K562 (cell line): ENCODE measurements at regions not wholly inside any gene's neighbourhood (a gene's known extent, or its start where the extent isn't known, plus 50 kb on each side); places are given as distances from the start of the nearest gene placed in this dataset.

Source experiments
- CBFB ChIP-seq: sonication (generic); formaldehyde crosslinking; IDR thresholded peaks from 2 replicates; pipeline ENCODE4 v1.4.0; 2020; ENCODE audit warnings: mild to moderate bottlenecking, missing genetic modification reagents
- TF ChIP-seq, protein P1 (sequence below): fragments of 450-650 bp; IDR thresholded peaks from 2 replicates; pipeline ENCODE4 v1.6.1; 2017; ENCODE audit warnings: antibody characterized with exemption, mild to moderate bottlenecking

DNA sequence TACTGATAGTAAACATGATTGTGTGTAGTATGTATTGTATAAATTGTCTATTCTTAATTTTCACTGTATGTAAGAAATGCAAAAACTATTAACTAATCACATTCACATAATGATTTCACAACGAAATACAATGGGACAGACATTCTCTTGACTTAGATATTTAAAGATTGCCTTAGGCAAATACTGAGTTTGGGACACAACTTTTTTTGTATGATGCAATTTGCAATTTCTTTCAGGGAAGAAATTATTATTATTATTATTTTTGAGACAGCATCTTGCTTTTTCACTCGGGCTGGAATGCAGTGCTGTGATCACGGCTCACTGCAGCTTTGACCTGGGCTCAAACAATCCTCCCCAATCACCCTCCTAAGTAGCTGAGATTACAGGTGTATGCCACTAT is 173.2 kb upstream of the TRIM24 start:
- TF ChIP-seq, protein P1, sequence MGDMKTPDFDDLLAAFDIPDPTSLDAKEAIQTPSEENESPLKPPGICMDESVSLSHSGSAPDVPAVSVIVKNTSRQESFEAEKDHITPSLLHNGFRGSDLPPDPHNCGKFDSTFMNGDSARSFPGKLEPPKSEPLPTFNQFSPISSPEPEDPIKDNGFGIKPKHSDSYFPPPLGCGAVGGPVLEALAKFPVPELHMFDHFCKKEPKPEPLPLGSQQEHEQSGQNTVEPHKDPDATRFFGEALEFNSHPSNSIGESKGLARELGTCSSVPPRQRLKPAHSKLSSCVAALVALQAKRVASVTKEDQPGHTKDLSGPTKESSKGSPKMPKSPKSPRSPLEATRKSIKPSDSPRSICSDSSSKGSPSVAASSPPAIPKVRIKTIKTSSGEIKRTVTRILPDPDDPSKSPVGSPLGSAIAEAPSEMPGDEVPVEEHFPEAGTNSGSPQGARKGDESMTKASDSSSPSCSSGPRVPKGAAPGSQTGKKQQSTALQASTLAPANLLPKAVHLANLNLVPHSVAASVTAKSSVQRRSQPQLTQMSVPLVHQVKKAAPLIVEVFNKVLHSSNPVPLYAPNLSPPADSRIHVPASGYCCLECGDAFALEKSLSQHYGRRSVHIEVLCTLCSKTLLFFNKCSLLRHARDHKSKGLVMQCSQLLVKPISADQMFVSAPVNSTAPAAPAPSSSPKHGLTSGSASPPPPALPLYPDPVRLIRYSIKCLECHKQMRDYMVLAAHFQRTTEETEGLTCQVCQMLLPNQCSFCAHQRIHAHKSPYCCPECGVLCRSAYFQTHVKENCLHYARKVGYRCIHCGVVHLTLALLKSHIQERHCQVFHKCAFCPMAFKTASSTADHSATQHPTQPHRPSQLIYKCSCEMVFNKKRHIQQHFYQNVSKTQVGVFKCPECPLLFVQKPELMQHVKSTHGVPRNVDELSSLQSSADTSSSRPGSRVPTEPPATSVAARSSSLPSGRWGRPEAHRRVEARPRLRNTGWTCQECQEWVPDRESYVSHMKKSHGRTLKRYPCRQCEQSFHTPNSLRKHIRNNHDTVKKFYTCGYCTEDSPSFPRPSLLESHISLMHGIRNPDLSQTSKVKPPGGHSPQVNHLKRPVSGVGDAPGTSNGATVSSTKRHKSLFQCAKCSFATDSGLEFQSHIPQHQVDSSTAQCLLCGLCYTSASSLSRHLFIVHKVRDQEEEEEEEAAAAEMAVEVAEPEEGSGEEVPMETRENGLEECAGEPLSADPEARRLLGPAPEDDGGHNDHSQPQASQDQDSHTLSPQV: no peak
- TF ChIP-seq CBFB (CRISPR knock-in tag): no peak
